Vagina (tissue), 2 donors: ENCODE measurements at regions not wholly inside any gene's neighbourhood (a gene's known extent, or its start where the extent isn't known, plus 50 kb on each side); places are given as distances from the start of the nearest gene placed in this dataset.

Experiments
- DNase-seq, 2 donors: peaks; one replicate each; pipeline ENCODE4 v3.0.0-alpha.2; 2017; ENCODE audit errors: extremely low spot score in 2 of 2
- H3K27ac ChIP-seq: fragments of 200-600 bp; sonication (generic); one replicate; pipeline ENCODE4 v1.5.1; 2019
- H3K27me3 ChIP-seq: fragments of 200-600 bp; sonication (generic); one replicate; pipeline ENCODE4 v1.5.1; 2019
- H3K36me3 ChIP-seq, 2 donors: fragments of 200-600 bp; sonication (generic); one replicate each; pipeline ENCODE4 v1.5.1; 2017 to 2019
- H3K4me1 ChIP-seq: fragments of 200-600 bp; sonication (generic); one replicate; pipeline ENCODE4 v1.5.1; 2019
- H3K4me3 ChIP-seq, 2 donors: fragments of 200-600 bp; sonication (generic); 1 replicate in 1 of 2; 2 replicates in 1 of 2; pipeline ENCODE4 v1.5.1; 2016 to 2019
- H3K9me3 ChIP-seq: fragments of 200-600 bp; sonication (generic); one replicate; pipeline ENCODE4 v1.5.1; 2019
- POLR2A ChIP-seq, 2 donors: fragments of 450-650 bp; IDR thresholded peaks; one replicate each; pipeline ENCODE4 v1.6.1; 2017; ENCODE audit warnings: antibody characterized with exemption in 2 of 2, mild to moderate bottlenecking in 2 of 2, moderate library complexity in 2 of 2
- POLR2AphosphoS5 ChIP-seq, 2 donors: sonication (generic); formaldehyde crosslinking; IDR thresholded peaks; one replicate each; pipeline ENCODE4 v1.9.0; 2017; ENCODE audit warnings: antibody characterized with exemption in 2 of 2, mild to moderate bottlenecking in 2 of 2, low read depth in 1 of 2; ENCODE audit not compliant: insufficient read depth in 1 of 2
- intact Hi-C: fragments of 100-400 bp; cut with DNase I; formaldehyde crosslinking; loops from one replicate; pipeline ENCODE4 v1.15.1; 2023
- TF ChIP-seq, protein P1 (sequence below), 3 experiments: fragments of 450-650 bp in 2 of 3; fragments of 200-600 bp in 1 of 3; sonication (generic) in 1 of 3; IDR thresholded peaks; one replicate each; pipeline ENCODE4 v1.5.1; 2017 to 2019; ENCODE audit warnings: antibody characterized with exemption in 3 of 3, mild to moderate bottlenecking in 2 of 3, moderate library complexity in 2 of 3

GRCh38 chr14:99041141-99041819 is 230.7 kb downstream of the BCL11B start:
- TF ChIP-seq POLR2AphosphoS5 (IDR thresholded peaks at IDR 0.05; ENCODE audit: insufficient read depth in 1 of 2, low read depth in 1 of 2), result no peak
- TF ChIP-seq, protein P1, sequence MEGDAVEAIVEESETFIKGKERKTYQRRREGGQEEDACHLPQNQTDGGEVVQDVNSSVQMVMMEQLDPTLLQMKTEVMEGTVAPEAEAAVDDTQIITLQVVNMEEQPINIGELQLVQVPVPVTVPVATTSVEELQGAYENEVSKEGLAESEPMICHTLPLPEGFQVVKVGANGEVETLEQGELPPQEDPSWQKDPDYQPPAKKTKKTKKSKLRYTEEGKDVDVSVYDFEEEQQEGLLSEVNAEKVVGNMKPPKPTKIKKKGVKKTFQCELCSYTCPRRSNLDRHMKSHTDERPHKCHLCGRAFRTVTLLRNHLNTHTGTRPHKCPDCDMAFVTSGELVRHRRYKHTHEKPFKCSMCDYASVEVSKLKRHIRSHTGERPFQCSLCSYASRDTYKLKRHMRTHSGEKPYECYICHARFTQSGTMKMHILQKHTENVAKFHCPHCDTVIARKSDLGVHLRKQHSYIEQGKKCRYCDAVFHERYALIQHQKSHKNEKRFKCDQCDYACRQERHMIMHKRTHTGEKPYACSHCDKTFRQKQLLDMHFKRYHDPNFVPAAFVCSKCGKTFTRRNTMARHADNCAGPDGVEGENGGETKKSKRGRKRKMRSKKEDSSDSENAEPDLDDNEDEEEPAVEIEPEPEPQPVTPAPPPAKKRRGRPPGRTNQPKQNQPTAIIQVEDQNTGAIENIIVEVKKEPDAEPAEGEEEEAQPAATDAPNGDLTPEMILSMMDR (IDR thresholded peaks at IDR 0.05), result no peak
- no peak for TF ChIP-seq POLR2A (IDR thresholded peaks at IDR 0.05)
- peaks cover 6% of the 10 kb centered on the region for H3K4me1 ChIP-seq
- no peaks in the 10 kb centered on the region for H3K9me3 ChIP-seq
- no peak overlapping the region for H3K4me3 ChIP-seq
- H3K27ac ChIP-seq, result no peak overlapping the region
- H3K27me3 ChIP-seq, result no peaks in the 10 kb centered on the region
- intact Hi-C loops, result no loop called here
- no peak for DNase-seq
- no peaks in the 10 kb centered on the region for H3K36me3 ChIP-seq

GRCh38 chr14:99041820-99042174 is 230.2 kb downstream of the BCL11B start:
- no peak for DNase-seq
- no peaks in the 10 kb centered on the region for H3K27me3 ChIP-seq
- H3K36me3 ChIP-seq, result no peaks in the 10 kb centered on the region
- no peaks in the 10 kb centered on the region for H3K9me3 ChIP-seq
- intact Hi-C loops, result no loop called here
- H3K4me3 ChIP-seq, result no peak overlapping the region
- TF ChIP-seq, protein P1 (IDR thresholded peaks at IDR 0.05), result no peak
- TF ChIP-seq POLR2AphosphoS5 (IDR thresholded peaks at IDR 0.05; ENCODE audit: insufficient read depth in 1 of 2, low read depth in 1 of 2), result no peak
- no peak for TF ChIP-seq POLR2A (IDR thresholded peaks at IDR 0.05)
- H3K27ac ChIP-seq, result no peak overlapping the region
- peaks cover 4% of the 10 kb centered on the region for H3K4me1 ChIP-seq

DNA sequence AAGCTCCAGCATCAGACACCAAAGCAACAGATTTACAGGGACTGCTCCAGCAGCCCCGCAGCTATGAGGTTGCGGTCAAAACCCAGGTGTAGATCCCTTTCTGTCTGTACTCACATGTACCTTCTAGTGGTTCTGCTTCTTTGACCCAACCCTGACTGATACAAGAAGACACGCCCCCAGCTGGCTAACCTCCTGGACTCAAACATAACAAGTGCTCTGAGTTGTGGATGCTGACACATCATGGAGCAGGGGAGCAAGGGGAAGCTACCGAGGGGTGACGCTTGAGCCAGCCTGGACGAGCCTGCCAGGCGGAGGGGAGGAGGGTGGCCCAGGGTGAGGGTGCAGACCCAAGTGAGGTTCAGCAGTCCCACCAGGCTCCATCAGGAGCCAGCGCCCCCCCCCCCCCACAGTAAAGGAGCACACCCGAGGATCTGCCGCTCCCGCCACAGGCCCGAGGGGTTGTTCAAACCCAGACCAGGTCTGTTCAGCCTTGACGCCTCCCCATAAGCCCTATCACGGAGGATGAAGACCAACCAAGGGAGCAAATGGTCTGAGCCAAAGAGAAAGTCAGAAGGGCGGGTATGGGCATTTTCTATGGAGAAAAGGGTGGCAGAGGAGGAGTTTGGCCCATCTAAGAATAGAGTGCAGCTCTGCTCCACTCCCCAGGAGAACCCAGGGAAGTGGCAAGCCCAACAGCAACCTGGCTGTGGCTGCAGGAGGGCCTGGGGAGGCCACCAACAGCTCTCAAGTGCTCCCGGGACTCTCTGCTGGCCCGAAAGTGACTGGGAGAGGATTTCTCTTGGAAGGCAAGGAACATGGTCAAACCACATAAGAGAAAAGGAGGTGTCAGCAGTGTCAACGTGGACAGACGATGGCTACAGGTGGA is 229.4 kb downstream of the BCL11B start:
- Histone ChIP-seq H3K4me3 (no peak overlapping the region), H3K27ac (no peak overlapping the region), H3K27me3 (no peaks in the 10 kb centered on the region), H3K36me3 (no peaks in the 10 kb centered on the region), H3K9me3 (no peaks in the 10 kb centered on the region), H3K4me1 (peaks cover 8% of the 10 kb centered on the region)
- intact Hi-C loops, result no loop called here
- DNase-seq, result no peak
- TF ChIP-seq POLR2A (IDR thresholded peaks at IDR 0.05), result no peak
- TF ChIP-seq, protein P1 (IDR thresholded peaks at IDR 0.05), result no peak
- TF ChIP-seq POLR2AphosphoS5 (IDR thresholded peaks at IDR 0.05; ENCODE audit: insufficient read depth in 1 of 2, low read depth in 1 of 2), result no peak

- no peak overlapping the region for H3K27ac ChIP-seq
- H3K27me3 ChIP-seq, result no peaks in the 10 kb centered on the region
- no peaks in the 10 kb centered on the region for H3K9me3 ChIP-seq
- H3K4me3 ChIP-seq, result no peak overlapping the region
- TF ChIP-seq, protein P1 (IDR thresholded peaks at IDR 0.05), result no peak
- TF ChIP-seq POLR2A (IDR thresholded peaks at IDR 0.05) (no peak), POLR2AphosphoS5 (IDR thresholded peaks at IDR 0.05; ENCODE audit: insufficient read depth in 1 of 2, low read depth in 1 of 2) (no peak)
- H3K36me3 ChIP-seq, result no peaks in the 10 kb centered on the region
- H3K4me1 ChIP-seq, result peaks cover 8% of the 10 kb centered on the region
- intact Hi-C loops, result no loop called here
- DNase-seq, result no peak
Observed at GRCh38 chr14:99043267-99043615, 228.8 kb downstream of the BCL11B start.

DNA sequence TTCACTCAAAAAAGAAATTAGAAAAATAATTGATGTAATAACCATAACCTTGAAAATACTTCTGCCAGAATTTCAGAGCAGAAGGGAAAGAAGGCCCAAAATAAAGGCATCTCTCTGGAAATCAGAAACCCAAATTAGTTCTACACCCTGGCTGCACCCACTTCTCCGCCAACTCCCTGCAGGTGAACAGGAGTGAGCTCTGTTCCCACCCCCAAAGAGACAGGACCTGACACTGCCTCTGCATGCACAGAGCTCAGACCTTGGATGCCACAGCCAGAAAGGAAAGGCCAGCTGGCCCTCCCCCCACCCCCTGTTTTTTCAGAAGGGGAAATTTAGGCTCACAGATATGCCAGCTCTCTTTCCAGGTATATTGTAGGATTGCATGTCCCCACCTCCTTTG is 228.2 kb downstream of the BCL11B start:
- H3K27ac ChIP-seq, result no peak overlapping the region
- H3K4me1 ChIP-seq, result peaks cover 8% of the 10 kb centered on the region
- H3K27me3 ChIP-seq, result no peaks in the 10 kb centered on the region
- no peak overlapping the region for H3K4me3 ChIP-seq
- TF ChIP-seq, protein P1 (IDR thresholded peaks at IDR 0.05), result no peak
- TF ChIP-seq POLR2A (IDR thresholded peaks at IDR 0.05) (no peak), POLR2AphosphoS5 (IDR thresholded peaks at IDR 0.05; ENCODE audit: insufficient read depth in 1 of 2, low read depth in 1 of 2) (no peak)
- DNase-seq, result no peak
- no peaks in the 10 kb centered on the region for H3K9me3 ChIP-seq
- no peaks in the 10 kb centered on the region for H3K36me3 ChIP-seq
- intact Hi-C loops, result no loop called here
